H9 (cell line): ENCODE measurements at regions not wholly inside any gene's neighbourhood (a gene's known extent, or its start where the extent isn't known, plus 50 kb on each side); places are given as distances from the start of the nearest gene placed in this dataset.
A peak's percentile ranks its signal among the peaks of the same experiment; 100 is the strongest.

Experiments used
- DNase-seq: peaks from one replicate; pipeline ENCODE4 v3.0.0-alpha.2; 2017
- H2AFZ ChIP-seq: one replicate; pipeline ENCODE4 v1.6.1; 2013; ENCODE audit warnings: mild to moderate bottlenecking, low read length, control low read depth, moderate library complexity
- H2AK5ac ChIP-seq: 2 replicates; pipeline ENCODE4 v1.6.1; 2013; ENCODE audit warnings: low read length, control low read depth, mixed read lengths; ENCODE audit not compliant: insufficient read length
- H2BK120ac ChIP-seq: one replicate; pipeline ENCODE4 v1.6.1; 2013; ENCODE audit warnings: low read depth, mild to moderate bottlenecking, low read length, control low read depth, inconsistent platforms; ENCODE audit not compliant: poor library complexity, severe bottlenecking
- H2BK12ac ChIP-seq: 2 replicates; pipeline ENCODE4 v1.6.1; 2013; ENCODE audit warnings: low read length, control low read depth, mixed read lengths, low read depth; ENCODE audit not compliant: insufficient read length
- H2BK15ac ChIP-seq: 2 replicates; pipeline ENCODE4 v1.6.1; 2013; ENCODE audit warnings: low read depth, low read length, control low read depth
- H2BK20ac ChIP-seq: one replicate; pipeline ENCODE4 v1.6.1; 2013; ENCODE audit warnings: low read depth, mild to moderate bottlenecking, low read length, control low read depth, inconsistent platforms; ENCODE audit not compliant: poor library complexity, severe bottlenecking
- H2BK5ac ChIP-seq: 2 replicates; pipeline ENCODE4 v1.6.1; 2013; ENCODE audit warnings: low read length, control low read depth, mixed read lengths; ENCODE audit not compliant: insufficient read length
- H3K14ac ChIP-seq: 2 replicates; pipeline ENCODE4 v1.6.1; 2013; ENCODE audit warnings: low read length, control low read depth; ENCODE audit not compliant: insufficient read depth
- H3K18ac ChIP-seq: 2 replicates; pipeline ENCODE4 v1.6.1; 2013; ENCODE audit warnings: low read depth, mild to moderate bottlenecking, mixed read lengths, low read length, control low read depth; ENCODE audit not compliant: insufficient read length
- H3K23ac ChIP-seq: 2 replicates; pipeline ENCODE4 v1.6.1; 2013; ENCODE audit warnings: low read length, control low read depth, mixed read lengths, low read depth; ENCODE audit not compliant: insufficient read length
- H3K23me2 ChIP-seq: 2 replicates; pipeline ENCODE4 v1.6.1; 2013; ENCODE audit warnings: low read depth, mild to moderate bottlenecking, mixed read lengths, low read length, control low read depth; ENCODE audit not compliant: insufficient read length, poor library complexity, severe bottlenecking
- H3K27ac ChIP-seq: 2 replicates; pipeline ENCODE4 v1.5.1; 2013; ENCODE audit warnings: low read length, control low read depth, mixed read lengths, low read depth; ENCODE audit not compliant: insufficient read length
- H3K27me3 ChIP-seq: 2 replicates; pipeline ENCODE4 v1.6.1; 2013; ENCODE audit warnings: low read length, control low read depth, inconsistent platforms; ENCODE audit not compliant: insufficient read depth
- H3K4ac ChIP-seq: 2 replicates; pipeline ENCODE4 v1.6.1; 2013; ENCODE audit warnings: low read depth, mild to moderate bottlenecking, control low read depth, inconsistent platforms, low read length, moderate library complexity
- H3K4me1 ChIP-seq: 2 replicates; pipeline ENCODE4 v1.6.1; 2013; ENCODE audit warnings: low read length, control low read depth, inconsistent platforms; ENCODE audit not compliant: insufficient read depth
- H3K4me2 ChIP-seq: 2 replicates; pipeline ENCODE4 v1.6.1; 2013; ENCODE audit warnings: low read length, control low read depth, mixed read lengths; ENCODE audit not compliant: insufficient read length, insufficient read depth
- H3K56ac ChIP-seq: 2 replicates; pipeline ENCODE4 v1.6.1; 2013; ENCODE audit warnings: low read depth, mild to moderate bottlenecking, mixed read lengths, low read length, control low read depth; ENCODE audit not compliant: insufficient read length
- H3K79me1 ChIP-seq: 2 replicates; pipeline ENCODE4 v1.6.1; 2013; ENCODE audit warnings: low read depth, mild to moderate bottlenecking, moderate library complexity, low read length, control low read depth, inconsistent platforms; ENCODE audit not compliant: insufficient read depth, poor library complexity, severe bottlenecking
- H3K79me2 ChIP-seq: 2 replicates; pipeline ENCODE4 v1.6.1; 2013; ENCODE audit warnings: low read length, control low read depth, inconsistent platforms; ENCODE audit not compliant: insufficient read depth
- H3K9ac ChIP-seq: 2 replicates; pipeline ENCODE4 v1.6.1; 2013; ENCODE audit warnings: low read length, control low read depth, mixed read lengths; ENCODE audit not compliant: insufficient read length; ENCODE audit errors: extremely low read depth
- H3K9me3 ChIP-seq: one replicate; pipeline ENCODE4 v1.6.1; 2013; ENCODE audit warnings: low read depth, low read length, inconsistent platforms; ENCODE audit not compliant: control insufficient read depth
- H3T11ph ChIP-seq: one replicate; pipeline ENCODE4 v1.6.1; 2013; ENCODE audit warnings: mild to moderate bottlenecking, low read length, control low read depth, inconsistent platforms
- H4K20me1 ChIP-seq: one replicate; pipeline ENCODE4 v1.6.1; 2013; ENCODE audit not compliant: control insufficient read depth, insufficient read length, insufficient read depth
- H4K5ac ChIP-seq: 2 replicates; pipeline ENCODE4 v1.6.1; 2013; ENCODE audit warnings: low read depth, mild to moderate bottlenecking, mixed read lengths, low read length, control low read depth; ENCODE audit not compliant: insufficient read length
- H4K8ac ChIP-seq: replicated peaks from 2 replicates; pipeline ENCODE4 v1.6.1; 2013; ENCODE audit warnings: low read length, control low read depth, mixed read lengths, low read depth; ENCODE audit not compliant: insufficient read length
- H4K91ac ChIP-seq: 2 replicates; pipeline ENCODE4 v1.6.1; 2013; ENCODE audit warnings: low read depth, mild to moderate bottlenecking, moderate library complexity, mixed read lengths, low read length, control low read depth; ENCODE audit not compliant: insufficient read length
- H3K27ac Mint-ChIP-seq, 3 experiments: 2 replicates in 2 of 3; 3 replicates in 1 of 3; pipeline ENCODE4 v1.8.0; 2020 to 2021; ENCODE audit warnings: mixed read lengths in 3 of 3, mild to moderate bottlenecking in 1 of 3, moderate library complexity in 1 of 3
- H3K27me3 Mint-ChIP-seq: 2 replicates; pipeline ENCODE4 v1.8.0; 2021; ENCODE audit warnings: low read depth, mild to moderate bottlenecking, moderate library complexity, mixed read lengths
- H3K36me3 Mint-ChIP-seq, 3 experiments: 2 replicates in 2 of 3; 3 replicates in 1 of 3; pipeline ENCODE4 v1.8.0; 2020 to 2021; ENCODE audit warnings: low read depth in 3 of 3, mixed read lengths in 3 of 3; ENCODE audit not compliant: insufficient read depth in 1 of 3
- H3K4me1 Mint-ChIP-seq, 2 experiments: 2 replicates each; pipeline ENCODE4 v1.8.0; 2020; ENCODE audit warnings: mixed read lengths in 2 of 2
- H3K4me3 Mint-ChIP-seq, 2 experiments: 2 replicates in 1 of 2; 3 replicates in 1 of 2; pipeline ENCODE4 v1.8.0; 2020 to 2021; ENCODE audit warnings: mild to moderate bottlenecking in 2 of 2, mixed read lengths in 2 of 2, moderate library complexity in 1 of 2
- H3K9me3 Mint-ChIP-seq, 2 experiments: 2 replicates in 1 of 2; 3 replicates in 1 of 2; pipeline ENCODE4 v1.8.0; 2020; ENCODE audit warnings: mild to moderate bottlenecking in 2 of 2, mixed read lengths in 2 of 2, moderate library complexity in 1 of 2
- WGBS: extraction: QIAGEN DNeasy Blood & Tissue Kit; methylation state at CpG from one replicate; pipeline ENCODE4 v1.1.7; 2013; ENCODE audit warnings: missing lambda C conversion rate, low lambda C conversion rate, mixed read lengths; ENCODE audit not compliant: insufficient read length; ENCODE audit errors: extremely low coverage; 5-methylcytosine and 5-hydroxymethylcytosine counted together
- TF ChIP-seq, protein P1 (sequence below): fragments of 200-600 bp; sonication (generic); conservative IDR thresholded peaks from 3 replicates; pipeline ENCODE4 v1.8.0; 2021; ENCODE audit warnings: antibody characterized with exemption, mild to moderate bottlenecking

- H3K27ac Mint-ChIP-seq: peak overlapping the region in 1 of 3 experiments; percentile 36; a peak in 1 of 7 replicates
Observed at GRCh38 chr10:110399106-110399964, 94.6 kb upstream of the SMNDC1 start.

More at GRCh38 chr10:110399106-110399964, 94.6 kb upstream of the SMNDC1 start:
- Histone ChIP-seq H3K4ac (no peak overlapping the region), H2BK5ac (no peak overlapping the region), H4K91ac (no peak overlapping the region), H4K20me1 (no peaks in the 10 kb centered on the region), H3K23me2 (no peaks in the 10 kb centered on the region), H3K4me1 (peaks cover 3% of the 10 kb centered on the region; the same call in 1 of the 2 replicates), H3K18ac (no peak overlapping the region), H3K23ac (no peak overlapping the region), H2AFZ (no peak overlapping the region), H4K8ac (no peak overlapping the region), H3K9me3 (no peaks in the 10 kb centered on the region), H3K9ac (no peak overlapping the region), H3K79me1 (no peaks in the 10 kb centered on the region), H3K27ac (no peak overlapping the region), H4K5ac (no peak overlapping the region), H2BK120ac (no peak overlapping the region), H3K79me2 (no peaks in the 10 kb centered on the region), H2BK20ac (no peak overlapping the region), H3T11ph (no peak overlapping the region), H3K4me2 (no peak overlapping the region), H3K56ac (no peak overlapping the region), H2BK12ac (no peak overlapping the region), H2AK5ac (no peak overlapping the region), H2BK15ac (no peak overlapping the region), H3K27me3 (no peaks in the 10 kb centered on the region), H3K14ac (no peak overlapping the region)
- no CpG with 5 or more reads among the region's 9 CpGs for WGBS
- peaks cover 17 to 18% of the 10 kb centered on the region in 2 experiments for H3K4me1 Mint-ChIP-seq
- no peak overlapping the region for H3K4me3 Mint-ChIP-seq
- peaks cover 3% of the 10 kb centered on the region for H3K27me3 Mint-ChIP-seq
- no peaks in the 10 kb centered on the region for H3K9me3 Mint-ChIP-seq
- H3K36me3 Mint-ChIP-seq: no peaks in the 10 kb centered on the region
- no peak for DNase-seq
- TF ChIP-seq, protein P1, sequence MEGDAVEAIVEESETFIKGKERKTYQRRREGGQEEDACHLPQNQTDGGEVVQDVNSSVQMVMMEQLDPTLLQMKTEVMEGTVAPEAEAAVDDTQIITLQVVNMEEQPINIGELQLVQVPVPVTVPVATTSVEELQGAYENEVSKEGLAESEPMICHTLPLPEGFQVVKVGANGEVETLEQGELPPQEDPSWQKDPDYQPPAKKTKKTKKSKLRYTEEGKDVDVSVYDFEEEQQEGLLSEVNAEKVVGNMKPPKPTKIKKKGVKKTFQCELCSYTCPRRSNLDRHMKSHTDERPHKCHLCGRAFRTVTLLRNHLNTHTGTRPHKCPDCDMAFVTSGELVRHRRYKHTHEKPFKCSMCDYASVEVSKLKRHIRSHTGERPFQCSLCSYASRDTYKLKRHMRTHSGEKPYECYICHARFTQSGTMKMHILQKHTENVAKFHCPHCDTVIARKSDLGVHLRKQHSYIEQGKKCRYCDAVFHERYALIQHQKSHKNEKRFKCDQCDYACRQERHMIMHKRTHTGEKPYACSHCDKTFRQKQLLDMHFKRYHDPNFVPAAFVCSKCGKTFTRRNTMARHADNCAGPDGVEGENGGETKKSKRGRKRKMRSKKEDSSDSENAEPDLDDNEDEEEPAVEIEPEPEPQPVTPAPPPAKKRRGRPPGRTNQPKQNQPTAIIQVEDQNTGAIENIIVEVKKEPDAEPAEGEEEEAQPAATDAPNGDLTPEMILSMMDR: no peak
